ENCODE measurements at regions not wholly inside any gene's neighbourhood (a gene's known extent, or its start where the extent isn't known, plus 50 kb on each side); places are given as distances from the start of the nearest gene placed in this dataset.

GRCh38 chr2:203789618-203790017 is 78.0 kb upstream of the CTLA4 start:
- DNase-seq (ENCODE audit: low read depth) = no peak

GRCh38 chr2:203790134-203790852 is 77.3 kb upstream of the CTLA4 start:
- DNase-seq (ENCODE audit: low read depth) = peak; percentile 30

- no peak for DNase-seq (ENCODE audit: low read depth)
Observed at GRCh38 chr2:203796248-203797010, 71.1 kb upstream of the CTLA4 start.

- peak; percentile 41 for DNase-seq (ENCODE audit: low read depth)
Observed at GRCh38 chr2:203797276-203797675, 70.3 kb upstream of the CTLA4 start.

GRCh38 chr2:203797712-203798111 is 69.9 kb upstream of the CTLA4 start:
- peak; percentile 64 for DNase-seq (ENCODE audit: low read depth)

GRCh38 chr2:203798296-203799087 is 69.1 kb upstream of the CTLA4 start:
- no peak for DNase-seq (ENCODE audit: low read depth)

- no peak for DNase-seq (ENCODE audit: low read depth)
Observed at GRCh38 chr2:203799908-203800307, 67.7 kb upstream of the CTLA4 start.

GRCh38 chr2:203800783-203801182 is 66.8 kb upstream of the CTLA4 start:
- DNase-seq (ENCODE audit: low read depth) = no peak

- DNase-seq (ENCODE audit: low read depth) = peak; percentile 80
Observed at GRCh38 chr2:203802342-203803052, 65.1 kb upstream of the CTLA4 start.

- no peak for DNase-seq (ENCODE audit: low read depth)
Observed at GRCh38 chr2:203803053-203803429, 64.5 kb upstream of the CTLA4 start.

GRCh38 chr2:203804070-203804469 is 63.5 kb upstream of the CTLA4 start:
- peak; percentile 97 for DNase-seq (ENCODE audit: low read depth)

GRCh38 chr2:203804764-203805485 is 62.6 kb upstream of the CTLA4 start:
- DNase-seq (ENCODE audit: low read depth) = peak; percentile 51

GRCh38 chr2:203805486-203805838 is 62.1 kb upstream of the CTLA4 start:
- no peak for DNase-seq (ENCODE audit: low read depth)

GRCh38 chr2:203806761-203807160 is 60.8 kb upstream of the CTLA4 start:
- DNase-seq (ENCODE audit: low read depth) = no peak

- DNase-seq (ENCODE audit: low read depth) = peak; percentile 96
Observed at GRCh38 chr2:203808046-203808750, 59.4 kb upstream of the CTLA4 start.

GRCh38 chr2:203809084-203809521 is 58.5 kb upstream of the CTLA4 start:
- peak; percentile 75 for DNase-seq (ENCODE audit: low read depth)

GRCh38 chr2:203809991-203810510 is 57.5 kb upstream of the CTLA4 start:
- no peak for DNase-seq (ENCODE audit: low read depth)

GRCh38 chr2:203811491-203812221 is 55.9 kb upstream of the CTLA4 start:
- DNase-seq (ENCODE audit: low read depth) = peak; percentile 93

- no peak for DNase-seq (ENCODE audit: low read depth)
Observed at GRCh38 chr2:203812294-203813221, 55.0 kb upstream of the CTLA4 start.

Data from EH (cell line).